HEK293T (cell line): ENCODE measurements at regions not wholly inside any gene's neighbourhood (a gene's known extent, or its start where the extent isn't known, plus 50 kb on each side); places are given as distances from the start of the nearest gene placed in this dataset.

Experiments used
- CTCF ChIA-PET: fragments of 350-600 bp; formaldehyde crosslinking; extraction: SDS; loops from one replicate; lab custom pipeline; 2021; ENCODE audit warnings: antibody characterized with exemption, inconsistent platforms; lab: Yijun Ruan, JAX
- POLR2A ChIA-PET: fragments of 350-600 bp; formaldehyde crosslinking; extraction: SDS; loops from one replicate; lab custom pipeline; 2020; ENCODE audit warnings: antibody characterized with exemption, inconsistent platforms; lab: Yijun Ruan, JAX
- DNase-seq: peaks from one replicate; pipeline ENCODE4 v3.0.0; 2012; ENCODE audit warnings: mixed read lengths; ENCODE audit errors: extremely low spot score
- ARNT ChIP-seq: fragments of 450-650 bp; IDR thresholded peaks from 2 replicates; pipeline ENCODE4 v1.6.1; 2017; ENCODE audit warnings: mild to moderate bottlenecking
- BHLHE40 ChIP-seq: fragments of 450-650 bp; IDR thresholded peaks from 2 replicates; pipeline ENCODE4 v1.6.1; 2016; ENCODE audit warnings: mild to moderate bottlenecking, moderate library complexity, borderline replicate concordance
- CTBP1 ChIP-seq: fragments of 450-650 bp; IDR thresholded peaks from 2 replicates; pipeline ENCODE4 v1.6.1; 2016; ENCODE audit warnings: borderline replicate concordance
- ELF4 ChIP-seq: fragments of 450-650 bp; IDR thresholded peaks from 2 replicates; pipeline ENCODE4 v1.6.1; 2017; ENCODE audit warnings: antibody characterized with exemption
- FOXA1 ChIP-seq: fragments of 450-650 bp; IDR thresholded peaks from 2 replicates; pipeline ENCODE4 v1.6.1; 2016; ENCODE audit warnings: mild to moderate bottlenecking
- FOXK2 ChIP-seq: fragments of 450-650 bp; IDR thresholded peaks from 2 replicates; pipeline ENCODE4 v1.6.1; 2016; ENCODE audit warnings: mild to moderate bottlenecking
- FOXM1 ChIP-seq: fragments of 450-650 bp; IDR thresholded peaks from 2 replicates; pipeline ENCODE4 v1.6.1; 2017; ENCODE audit warnings: mild to moderate bottlenecking, borderline replicate concordance
- HDGF ChIP-seq: fragments of 450-650 bp; IDR thresholded peaks from 2 replicates; pipeline ENCODE4 v1.6.1; 2017; ENCODE audit warnings: antibody characterized with exemption, borderline replicate concordance
- L3MBTL2 ChIP-seq: fragments of 450-650 bp; conservative IDR thresholded peaks from 2 replicates; pipeline ENCODE4 v1.6.1; 2016; ENCODE audit warnings: mild to moderate bottlenecking
- LEF1 ChIP-seq: fragments of 450-650 bp; IDR thresholded peaks from 2 replicates; pipeline ENCODE4 v1.6.1; 2017; ENCODE audit warnings: mild to moderate bottlenecking, borderline replicate concordance
- NFRKB ChIP-seq: fragments of 450-650 bp; IDR thresholded peaks from 2 replicates; pipeline ENCODE4 v1.6.1; 2016; ENCODE audit warnings: mild to moderate bottlenecking, moderate library complexity
- SP1 ChIP-seq: fragments of 450-650 bp; IDR thresholded peaks from 2 replicates; pipeline ENCODE4 v1.6.1; 2017
- SUZ12 ChIP-seq: fragments of 450-650 bp; IDR thresholded peaks from 2 replicates; pipeline ENCODE4 v1.6.1; 2016; ENCODE audit warnings: mild to moderate bottlenecking
- TARDBP ChIP-seq: fragments of 450-650 bp; IDR thresholded peaks from 2 replicates; pipeline ENCODE4 v1.6.1; 2016
- ZNF384 ChIP-seq: fragments of 450-650 bp; IDR thresholded peaks from 2 replicates; pipeline ENCODE4 v1.6.1; 2016
- TF ChIP-seq, protein P1 (sequence below): fragments of 450-650 bp; IDR thresholded peaks from 2 replicates; pipeline ENCODE4 v1.6.1; 2016

DNA sequence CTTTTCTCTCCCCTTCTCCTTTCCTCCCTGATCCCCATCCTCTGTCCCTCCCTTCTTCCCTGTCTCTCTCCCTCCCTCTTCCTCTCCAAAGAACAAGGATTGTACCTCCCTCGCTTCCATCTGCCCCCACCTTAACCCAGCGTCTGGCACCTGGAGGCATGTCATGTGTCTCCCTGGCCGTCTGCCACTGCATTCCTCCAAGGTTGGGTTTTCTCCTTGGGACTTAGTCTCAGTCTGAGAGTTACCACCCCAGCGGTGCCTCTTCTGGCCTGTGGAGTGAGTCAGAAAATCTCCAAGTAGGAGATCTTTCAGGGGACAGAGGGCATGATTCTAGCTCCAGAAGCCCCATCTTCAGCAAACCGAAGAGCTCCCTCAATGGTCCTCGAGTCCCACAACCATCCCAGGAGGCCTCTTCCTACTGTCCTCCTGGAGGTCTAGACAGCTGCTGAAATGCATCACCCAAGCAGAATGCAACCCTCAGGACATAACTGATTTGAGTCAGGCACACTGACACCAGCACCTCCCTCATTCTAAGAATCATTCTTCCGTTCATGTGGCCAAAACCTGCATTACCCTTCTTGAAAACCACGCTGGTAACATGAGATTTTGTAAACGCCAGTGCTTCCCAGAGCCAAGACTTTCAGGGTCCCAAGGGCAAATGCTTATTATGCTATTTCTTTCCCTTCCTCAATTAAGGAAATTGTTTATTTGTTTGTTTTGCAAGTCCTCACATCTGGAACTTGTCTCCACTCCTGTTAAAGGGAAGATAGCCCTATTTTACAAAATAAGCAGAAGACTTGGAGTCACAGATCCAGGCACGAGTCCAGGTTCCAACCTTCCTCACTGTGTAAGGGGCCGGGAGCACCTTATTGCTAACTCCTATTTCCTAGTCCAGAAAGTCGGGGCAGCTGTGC, 463.2 kb downstream of the BCL11B start:
- POLR2A ChIA-PET, result no interaction called here
- DNase-seq, result no peak
- no peak for TF ChIP-seq FOXK2
- TF ChIP-seq FOXA1, result no peak
- no peak for TF ChIP-seq SUZ12
- TF ChIP-seq ELF4, result no peak
- TF ChIP-seq ARNT, result no peak
- CTCF ChIA-PET, result no interaction called here

DNA sequence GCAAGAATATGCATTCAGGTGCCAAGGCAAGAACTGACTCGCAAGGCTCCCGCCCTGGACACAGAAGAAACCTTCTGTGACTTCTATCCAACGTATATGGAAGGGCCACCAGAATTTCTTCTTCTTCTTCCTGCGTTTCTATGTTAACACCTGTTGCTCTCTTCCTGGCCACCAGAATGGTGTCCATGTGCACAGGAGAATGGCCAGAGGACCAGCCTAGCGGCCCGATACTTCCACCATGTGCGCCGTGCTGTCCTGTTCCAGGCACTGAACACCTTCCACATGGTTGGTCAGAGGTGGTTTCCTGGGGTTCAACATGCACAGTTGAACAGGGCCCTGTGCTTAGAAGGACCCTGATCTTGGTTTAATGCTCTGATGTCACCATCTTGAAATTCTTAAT, 455.8 kb downstream of the BCL11B start:
- ChIA-PET CTCF (no interaction called here), POLR2A (no interaction called here)
- no peak for TF ChIP-seq ZNF384
- TF ChIP-seq L3MBTL2, result no peak
- TF ChIP-seq BHLHE40, result no peak
- no peak for TF ChIP-seq HDGF
- TF ChIP-seq, protein P1, sequence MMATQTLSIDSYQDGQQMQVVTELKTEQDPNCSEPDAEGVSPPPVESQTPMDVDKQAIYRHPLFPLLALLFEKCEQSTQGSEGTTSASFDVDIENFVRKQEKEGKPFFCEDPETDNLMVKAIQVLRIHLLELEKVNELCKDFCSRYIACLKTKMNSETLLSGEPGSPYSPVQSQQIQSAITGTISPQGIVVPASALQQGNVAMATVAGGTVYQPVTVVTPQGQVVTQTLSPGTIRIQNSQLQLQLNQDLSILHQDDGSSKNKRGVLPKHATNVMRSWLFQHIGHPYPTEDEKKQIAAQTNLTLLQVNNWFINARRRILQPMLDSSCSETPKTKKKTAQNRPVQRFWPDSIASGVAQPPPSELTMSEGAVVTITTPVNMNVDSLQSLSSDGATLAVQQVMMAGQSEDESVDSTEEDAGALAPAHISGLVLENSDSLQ, result no peak
- TF ChIP-seq CTBP1, result no peak
- no peak for TF ChIP-seq NFRKB
- DNase-seq, result no peak

DNA sequence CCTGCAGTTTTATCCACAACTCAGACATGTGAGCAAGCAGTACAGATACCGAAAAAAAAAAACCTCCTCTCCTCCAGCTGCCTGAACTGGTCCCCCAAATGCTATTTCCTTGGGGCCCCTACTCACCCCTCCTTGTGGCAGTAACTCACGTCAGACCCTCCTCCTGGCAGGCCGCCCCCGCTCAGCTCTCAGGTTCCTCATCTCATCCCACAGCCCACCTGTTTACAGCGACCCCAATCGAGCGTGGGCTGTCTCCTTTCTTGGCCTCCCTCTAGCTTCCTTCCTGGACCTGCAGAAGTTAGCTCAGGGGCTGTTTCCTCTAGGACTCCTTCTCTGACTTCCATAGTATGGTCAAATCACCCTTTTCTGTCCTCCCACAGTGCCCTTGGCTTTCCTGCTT, 455.3 kb downstream of the BCL11B start:
- no peak for DNase-seq
- no peak for TF ChIP-seq TARDBP
- no peak for TF ChIP-seq SP1
- TF ChIP-seq ZNF384, result no peak
- no peak for TF ChIP-seq CTBP1
- TF ChIP-seq FOXK2, result no peak
- no peak for TF ChIP-seq BHLHE40
- TF ChIP-seq HDGF, result no peak
- TF ChIP-seq FOXA1, result no peak
- no peak for TF ChIP-seq SUZ12
- ChIA-PET CTCF (no interaction called here), POLR2A (no interaction called here)

DNA sequence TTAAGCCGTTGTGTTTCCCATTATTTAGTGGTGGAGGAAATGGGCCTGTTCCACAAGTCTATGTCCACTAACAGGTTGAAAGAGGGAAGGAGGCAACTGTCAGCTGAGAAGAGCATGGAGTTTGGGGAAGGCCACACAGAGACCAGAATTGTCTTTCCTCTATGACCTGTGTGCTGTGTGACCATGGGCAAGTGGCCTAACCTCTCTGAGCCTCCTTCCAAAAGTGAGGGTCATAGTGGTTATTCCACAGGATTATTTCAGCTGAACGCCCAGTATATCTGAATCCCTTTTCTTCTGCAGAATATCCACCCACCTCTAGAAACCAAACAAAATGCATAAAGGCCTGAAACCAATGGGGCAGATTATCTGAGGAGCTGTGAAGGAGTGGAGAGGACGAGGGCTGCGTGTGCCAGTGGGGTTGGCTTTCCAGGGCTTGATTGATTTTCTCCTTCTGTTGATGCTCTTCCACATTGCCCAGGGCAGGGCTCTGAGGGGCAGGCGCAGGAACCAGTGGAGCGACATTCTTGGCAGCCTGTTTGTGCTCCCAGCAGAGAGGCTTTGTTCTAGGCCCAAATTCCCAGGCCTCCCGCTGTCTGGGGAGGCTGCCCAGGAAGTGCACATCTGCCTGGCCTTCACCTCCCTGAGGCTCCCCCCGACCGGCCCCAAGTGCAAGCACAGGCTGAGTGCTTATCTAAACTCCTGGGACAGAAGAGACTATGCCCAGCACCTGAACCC, 452.7 kb downstream of the BCL11B start:
- DNase-seq, result no peak
- TF ChIP-seq NFRKB (no peak), LEF1 (no peak), ARNT (no peak), ELF4 (no peak), FOXA1 (no peak), FOXM1 (no peak), ZNF384 (no peak), HDGF (no peak), BHLHE40 (no peak), FOXK2 (no peak), CTBP1 (no peak), L3MBTL2 (no peak), SUZ12 (no peak), SP1 (no peak), TARDBP (no peak)
- TF ChIP-seq, protein P1, result no peak
- ChIA-PET POLR2A (no interaction called here), CTCF (no interaction called here)

DNA sequence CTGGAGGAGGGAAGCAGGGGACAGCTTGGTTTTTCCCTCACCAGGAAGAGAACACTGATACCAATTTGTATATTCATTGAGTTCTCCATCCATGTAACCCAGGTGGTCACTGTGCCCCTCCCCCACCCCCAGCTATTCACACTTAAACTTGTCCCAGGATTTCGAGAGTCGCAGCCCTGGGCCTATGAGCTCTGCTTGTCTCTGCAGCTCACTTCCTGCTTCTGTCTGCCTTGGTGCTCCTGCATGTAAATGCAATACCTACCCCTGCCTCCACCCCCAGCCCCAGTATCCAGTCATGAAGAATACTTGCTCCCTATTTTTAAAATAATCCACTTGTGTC, 452.2 kb downstream of the BCL11B start:
- CTCF ChIA-PET, result no interaction called here
- no peak for TF ChIP-seq FOXK2
- TF ChIP-seq L3MBTL2, result no peak
- TF ChIP-seq CTBP1, result no peak
- TF ChIP-seq, protein P1, result no peak
- TF ChIP-seq FOXM1, result no peak
- no peak for TF ChIP-seq BHLHE40
- no peak for TF ChIP-seq SP1
- no peak for TF ChIP-seq TARDBP
- TF ChIP-seq LEF1, result no peak
- no peak for TF ChIP-seq ARNT
- DNase-seq, result no peak
- POLR2A ChIA-PET, result no interaction called here

DNA sequence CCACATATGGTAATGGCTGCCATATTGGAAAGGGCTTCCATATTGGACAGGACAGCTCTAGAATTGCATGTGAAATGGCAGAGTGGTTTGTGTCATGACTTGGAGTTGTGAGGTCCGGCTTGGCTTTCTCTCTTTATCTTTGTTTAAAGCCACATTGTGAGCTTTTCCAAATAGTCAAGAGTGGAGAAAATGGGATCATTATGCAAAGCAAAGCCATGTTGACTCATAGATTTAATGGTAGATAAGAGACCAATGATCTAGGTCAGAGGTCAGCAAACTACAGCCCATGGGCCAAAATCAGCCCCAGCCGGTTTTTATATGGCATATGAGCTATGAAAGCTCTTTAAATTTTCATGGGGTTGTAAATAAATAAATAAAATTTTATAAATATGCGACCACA, 449.1 kb downstream of the BCL11B start:
- ChIA-PET POLR2A (no interaction called here), CTCF (no interaction called here)
- TF ChIP-seq SP1, result no peak
- DNase-seq, result no peak
